GM10248 (cell line): ENCODE measurements at regions not wholly inside any gene's neighbourhood (a gene's known extent, or its start where the extent isn't known, plus 50 kb on each side); places are given as distances from the start of the nearest gene placed in this dataset.
"Not testable (repeated sequence)": the region's sequence is repeated elsewhere in the genome, so short reads cannot be mapped to it uniquely, and the experiment has no call there.

Experiments used
- CTCF ChIA-PET: fragments of 300-600 bp; sonication (Branson Sonifier 250); formaldehyde crosslinking; extraction: SDS; loops from one replicate; lab custom pipeline; 2021; ENCODE audit warnings: antibody characterized with exemption; lab: Yijun Ruan, JAX
- POLR2A ChIA-PET: fragments of 350-650 bp; sonication (Branson Sonifier 250); formaldehyde crosslinking; extraction: SDS; loops from one replicate; lab custom pipeline; 2020; ENCODE audit warnings: antibody characterized with exemption; lab: Yijun Ruan, JAX
- DNase-seq: peaks from one replicate; pipeline ENCODE4 v3.0.0; 2012; ENCODE audit errors: extremely low spot score
- CTCF ChIP-seq: IDR thresholded peaks from 2 replicates; pipeline ENCODE4 v1.5.1; 2012; ENCODE audit warnings: mild to moderate bottlenecking, low read depth; ENCODE audit errors: extremely low read depth, missing control alignments, control extremely low read depth

GRCh38 chr12:114562654-114563053, 121.3 kb downstream of the TBX3 start:
- POLR2A ChIA-PET, result no interaction called here

DNA sequence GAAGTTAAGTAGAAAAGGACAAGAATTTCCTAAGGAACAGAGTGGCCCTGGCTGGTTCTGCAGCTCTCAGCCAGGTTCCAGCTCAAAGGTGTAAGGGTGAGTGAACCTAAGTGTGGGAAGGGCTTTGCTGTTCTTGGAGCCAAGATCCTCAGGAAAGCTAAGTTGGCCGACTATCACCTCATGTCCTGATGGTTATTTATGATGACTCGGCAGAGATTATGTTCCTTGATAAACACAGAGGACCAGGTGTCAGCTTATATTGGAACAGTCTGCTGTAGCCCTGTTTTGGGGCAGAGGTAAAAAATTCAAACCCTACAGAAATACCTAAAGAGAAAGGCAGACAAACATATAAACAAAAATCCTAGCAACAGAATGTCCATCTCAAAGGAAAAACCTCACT, 128.5 kb downstream of the TBX3 start:
- POLR2A ChIA-PET, result no interaction called here
- TF ChIP-seq CTCF, result no peak
- DNase-seq, result no peak
- CTCF ChIA-PET, result no interaction called here

More at GRCh38 chr12:114562654-114563053, 121.3 kb downstream of the TBX3 start:
- TF ChIP-seq CTCF, result no peak
- CTCF ChIA-PET, result no interaction called here
- no peak for DNase-seq

GRCh38 chr12:114547636-114548035, 136.3 kb downstream of the TBX3 start:
- ChIA-PET POLR2A (no interaction called here), CTCF (no interaction called here)
- no peak for TF ChIP-seq CTCF
- no peak for DNase-seq

GRCh38 chr12:114530417-114530816, 124.5 kb upstream of the TBX5 start:
- POLR2A ChIA-PET, result no interaction called here
- CTCF ChIA-PET, result no interaction called here
- no peak for DNase-seq
- TF ChIP-seq CTCF, result no peak

- DNase-seq, result no peak
- TF ChIP-seq CTCF, result no peak
- ChIA-PET CTCF (no interaction called here), POLR2A (no interaction called here)
These were observed 124.0 kb upstream of the TBX5 start for GRCh38 chr12:114529966-114530365.

GRCh38 chr12:114528766-114529165, 122.8 kb upstream of the TBX5 start:
- CTCF ChIA-PET, result no interaction called here
- DNase-seq, result no peak
- TF ChIP-seq CTCF, result no peak
- POLR2A ChIA-PET, result no interaction called here

DNA sequence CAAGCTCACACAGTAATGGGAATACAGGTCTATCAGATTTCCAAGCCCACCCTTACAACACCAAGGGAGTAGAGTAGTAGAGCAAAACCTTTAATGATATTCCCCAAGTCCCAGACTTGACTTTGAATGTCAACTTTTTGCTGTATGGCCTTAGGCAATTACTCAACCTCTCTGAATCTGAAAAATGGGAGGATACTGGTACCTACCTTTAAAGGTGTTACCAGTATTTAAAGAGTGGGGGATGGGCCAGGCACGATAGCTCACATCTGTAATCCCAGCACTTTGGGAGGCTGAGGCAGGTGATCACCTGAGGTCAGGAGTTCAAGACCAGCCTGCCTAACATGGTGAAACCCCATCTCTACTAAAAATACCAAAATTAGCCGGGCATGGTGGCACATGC, 115.2 kb upstream of the TBX5 start:
- DNase-seq, POLR2A ChIA-PET, CTCF ChIA-PET: not testable (repeated sequence)
